HG03066 (cell line): ENCODE measurements at regions not wholly inside any gene's neighbourhood (a gene's known extent, or its start where the extent isn't known, plus 50 kb on each side); places are given as distances from the start of the nearest gene placed in this dataset.

Source experiments
- ATAC-seq: cut with Tn5 transposase; IDR thresholded peaks from one replicate; pipeline ENCODE4 v1.9.1; 2021; ENCODE audit warnings: low read depth; ENCODE audit not compliant: unreplicated experiment

DNA sequence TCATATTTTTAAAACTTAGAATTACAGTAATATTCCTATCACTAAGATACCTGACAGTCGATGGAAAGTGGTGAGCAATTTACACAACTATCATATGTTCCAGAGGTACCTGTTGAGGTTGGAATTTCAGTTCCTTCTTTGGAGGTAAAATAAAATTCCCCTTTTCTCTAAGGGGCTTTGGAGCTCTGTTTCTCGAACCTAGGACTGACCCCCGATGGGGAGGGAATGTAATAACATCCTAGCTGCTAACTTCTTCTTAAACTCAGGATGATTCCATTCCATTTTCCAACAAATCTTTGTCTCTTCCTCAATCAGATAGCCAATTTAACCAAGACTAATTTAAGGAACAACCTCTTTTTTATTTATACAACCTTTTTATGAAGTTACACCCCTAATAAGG lies 1069.8 kb downstream of the NLGN4Y start:
- ATAC-seq: no peak

DNA sequence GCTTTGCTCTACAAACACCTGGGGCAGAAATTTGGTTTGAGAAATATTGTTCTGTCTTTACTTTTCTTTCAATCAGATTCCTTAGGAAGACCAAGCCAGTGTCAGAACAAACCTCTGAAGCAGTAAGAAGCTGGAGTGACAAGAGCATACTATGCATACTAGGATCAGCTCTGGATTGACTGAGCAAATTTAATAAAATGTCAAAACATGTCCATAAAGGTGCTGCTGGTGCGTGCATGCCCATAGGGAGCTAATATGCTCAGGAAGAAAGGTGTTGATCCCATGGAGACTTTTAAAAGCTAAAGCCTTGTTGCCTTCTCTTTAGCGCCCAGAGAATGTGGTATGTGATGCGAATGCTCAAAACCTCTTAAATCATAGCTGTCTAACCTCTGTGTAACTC lies 1076.2 kb downstream of the NLGN4Y start:
- ATAC-seq: no peak

- no peak for ATAC-seq
Observed at GRCh38 chrY:15624370-15624769, 1100.0 kb downstream of the NLGN4Y start.

- no peak for ATAC-seq
Observed at GRCh38 chrY:15624928-15625327, 1100.6 kb downstream of the NLGN4Y start.

- no peak for ATAC-seq
Observed at GRCh38 chrY:15648198-15648597, 1123.9 kb downstream of the NLGN4Y start.

GRCh38 chrY:15650056-15650455 lies 1125.7 kb downstream of the NLGN4Y start:
- ATAC-seq: no peak

GRCh38 chrY:15688531-15688930 lies 1164.2 kb downstream of the NLGN4Y start:
- no peak for ATAC-seq

GRCh38 chrY:15689994-15690393 lies 1165.7 kb downstream of the NLGN4Y start:
- no peak for ATAC-seq

DNA sequence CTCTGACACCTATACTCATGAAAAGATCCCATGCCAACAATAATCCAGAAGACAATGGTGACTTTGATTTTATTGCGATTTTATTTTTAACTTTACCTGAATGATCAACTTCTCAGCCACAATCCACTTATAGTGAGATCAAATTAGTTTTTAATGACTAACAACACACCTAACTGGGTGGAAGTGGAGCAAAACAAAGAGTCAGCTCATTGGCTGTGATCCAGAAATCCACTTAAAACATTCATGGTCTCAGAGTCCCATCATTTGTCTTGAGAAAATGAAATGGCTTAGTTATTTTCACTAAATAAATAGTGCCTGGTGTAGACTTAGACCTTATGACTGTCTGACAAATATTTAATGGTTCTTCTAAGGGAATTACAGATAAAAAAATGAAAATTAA lies 1177.8 kb downstream of the NLGN4Y start:
- ATAC-seq: no peak

- ATAC-seq: no peak
Observed at GRCh38 chrY:15704906-15705305, 1180.6 kb downstream of the NLGN4Y start.

- ATAC-seq: no peak
Observed at GRCh38 chrY:15749533-15750433, 1225.5 kb downstream of the NLGN4Y start.

DNA sequence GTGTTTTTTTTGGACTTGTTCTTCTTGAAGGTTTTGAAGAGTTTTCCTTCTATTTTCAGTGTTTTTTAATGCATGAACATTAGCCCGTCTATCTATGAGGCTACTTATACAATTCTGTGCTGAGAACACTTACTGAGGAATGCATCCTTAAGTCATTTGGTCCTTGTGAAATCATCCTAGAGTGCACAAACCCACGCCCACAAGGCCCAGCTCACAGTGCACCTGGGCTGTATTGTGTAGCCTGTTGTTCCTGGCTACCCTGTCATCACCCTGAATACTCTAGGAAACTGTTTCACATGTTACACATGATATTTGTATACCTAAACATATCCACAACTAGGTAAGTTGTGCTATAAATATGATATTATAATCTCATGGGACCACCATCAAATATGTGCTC lies 1226.7 kb downstream of the NLGN4Y start:
- ATAC-seq: no peak

GRCh38 chrY:15756266-15756665 lies 1231.9 kb downstream of the NLGN4Y start:
- ATAC-seq: no peak

- ATAC-seq: no peak
Observed at GRCh38 chrY:15773579-15773978, 1249.2 kb downstream of the NLGN4Y start.

- ATAC-seq: no peak
Observed at GRCh38 chrY:15775880-15776279, 1251.6 kb downstream of the NLGN4Y start.

DNA sequence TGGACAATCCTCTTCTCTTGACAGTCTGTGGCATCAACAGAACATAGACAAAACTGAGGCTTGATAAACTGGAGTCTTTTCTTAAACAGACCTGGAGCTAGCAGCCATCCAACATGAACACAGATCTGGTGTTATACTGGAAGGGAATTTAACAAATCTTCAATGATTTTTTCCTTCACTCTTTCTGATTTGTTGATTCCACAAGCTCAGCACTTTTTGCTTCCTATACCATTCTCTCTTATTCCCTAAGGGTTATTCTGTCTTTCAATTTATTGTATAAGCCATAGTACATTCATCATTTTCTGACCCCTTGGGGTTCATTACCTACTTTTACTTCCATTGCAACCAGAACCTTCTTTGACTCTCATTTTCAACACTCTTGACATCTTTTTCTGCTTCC lies 1255.6 kb downstream of the NLGN4Y start:
- no peak for ATAC-seq

- no peak for ATAC-seq
Observed at GRCh38 chrY:15800021-15800420, 1275.7 kb downstream of the NLGN4Y start.

DNA sequence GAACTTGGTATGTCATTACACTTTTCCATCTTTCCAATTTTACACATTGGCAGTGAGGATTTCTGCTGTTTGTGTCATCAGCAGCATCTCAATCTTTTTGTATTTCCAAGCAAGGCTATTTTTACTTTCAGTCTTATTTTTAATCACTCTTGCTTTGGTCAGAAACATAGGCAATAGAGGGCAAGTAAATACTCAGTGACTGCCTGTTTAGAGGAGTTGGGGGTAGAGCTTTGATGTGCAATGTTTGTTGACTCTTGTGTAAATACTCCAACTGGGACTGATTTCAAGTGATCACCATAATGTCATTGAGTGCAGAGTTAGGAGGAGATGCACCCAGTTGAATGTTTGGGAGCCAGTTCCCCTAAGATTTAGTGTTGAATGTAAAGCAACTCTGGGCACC lies 1281.7 kb downstream of the NLGN4Y start:
- no peak for ATAC-seq

DNA sequence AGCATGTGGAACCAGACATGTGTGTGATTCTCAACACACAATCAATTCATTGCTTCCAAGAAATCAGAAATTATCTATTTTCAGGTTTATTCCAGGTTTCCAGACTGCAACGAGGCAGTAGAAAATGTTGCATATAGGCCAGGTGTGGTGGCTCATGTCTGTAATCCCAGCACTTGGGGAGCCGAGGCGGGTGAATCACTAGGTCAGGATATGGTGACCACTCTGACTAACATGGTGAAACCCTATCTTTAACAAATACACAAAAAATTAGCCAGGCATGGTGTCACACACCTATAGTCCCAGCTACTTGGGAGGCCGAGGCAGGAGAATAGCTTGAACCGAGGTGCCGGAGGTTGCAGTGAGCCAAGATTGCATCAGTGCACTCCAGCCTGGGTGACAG lies 1289.9 kb downstream of the NLGN4Y start:
- ATAC-seq: no peak
